GM23248 (cell line): ENCODE measurements at regions not wholly inside any gene's neighbourhood (a gene's known extent, or its start where the extent isn't known, plus 50 kb on each side); places are given as distances from the start of the nearest gene placed in this dataset.

ENCODE experiments used
- EZH2 ChIP-seq: fragments of 200-600 bp; sonication (generic); IDR thresholded peaks from 2 replicates; pipeline ENCODE4 v1.6.1; 2018; ENCODE audit warnings: antibody characterized with exemption, mild to moderate bottlenecking; ENCODE audit not compliant: insufficient read depth, poor library complexity, severe bottlenecking
- EZH2phosphoT487 ChIP-seq: fragments of 200-600 bp; sonication (generic); IDR thresholded peaks from 2 replicates; pipeline ENCODE4 v1.6.1; 2018; ENCODE audit warnings: antibody characterized with exemption, moderate library complexity, mild to moderate bottlenecking, low read depth; ENCODE audit not compliant: insufficient read depth

DNA sequence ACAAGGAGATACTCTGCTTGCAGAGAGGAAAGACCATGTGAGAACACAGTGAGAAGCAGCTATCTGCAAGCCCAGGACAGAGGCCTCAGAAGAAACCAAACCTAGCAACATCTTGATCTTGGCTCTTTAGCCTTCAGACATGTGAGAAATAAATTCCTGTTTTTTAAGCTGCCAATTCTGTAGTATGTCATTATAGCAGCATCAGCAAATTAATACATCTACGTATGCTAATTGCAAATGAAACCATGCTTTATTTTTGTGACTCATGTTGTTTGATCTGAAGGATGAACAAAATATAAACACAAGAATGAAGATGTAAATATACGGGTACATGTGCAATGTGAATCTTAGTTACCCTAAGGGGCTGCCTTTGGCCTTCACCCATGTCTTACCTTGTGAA, 714.4 kb upstream of the ARPP21 start:
- TF ChIP-seq EZH2 (no peak), EZH2phosphoT487 (no peak)
